ENCODE measurements at regions not wholly inside any gene's neighbourhood (a gene's known extent, or its start where the extent isn't known, plus 50 kb on each side); places are given as distances from the start of the nearest gene placed in this dataset.

DNA sequence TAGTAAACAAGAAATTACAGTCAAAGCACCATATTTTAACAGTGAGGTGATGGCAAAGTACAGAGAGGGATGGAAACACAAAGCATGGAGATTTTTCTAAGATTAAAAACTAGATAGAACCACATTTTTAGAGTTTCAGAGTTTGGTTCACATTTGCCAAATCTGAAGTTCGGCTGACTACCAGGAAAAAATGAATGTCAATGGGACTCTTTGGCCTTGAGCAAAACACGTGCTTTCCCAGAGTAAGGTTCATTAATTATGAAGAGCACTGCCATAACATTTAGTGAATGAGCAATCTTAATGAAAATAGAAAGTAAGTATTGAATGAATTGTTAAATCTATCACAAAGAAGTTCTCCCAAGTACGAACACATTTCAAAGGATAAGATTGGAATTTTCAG, 571.2 kb upstream of the VRK2 start:
- Mint-ChIP-seq H3K27me3 (ENCODE audit: unreplicated experiment) (no peaks in the 10 kb centered on the region), H3K4me1 (ENCODE audit: low read depth, unreplicated experiment) (peaks cover 8% of the 10 kb centered on the region), H3K4me3 (ENCODE audit: low read depth, unreplicated experiment) (no peak overlapping the region), H3K9me3 (ENCODE audit: low read depth, unreplicated experiment) (no peaks in the 10 kb centered on the region), H3K27ac (ENCODE audit: unreplicated experiment) (no peak overlapping the region), H3K36me3 (ENCODE audit: insufficient read depth, unreplicated experiment) (no peaks in the 10 kb centered on the region)
- TF ChIP-seq, protein P1, sequence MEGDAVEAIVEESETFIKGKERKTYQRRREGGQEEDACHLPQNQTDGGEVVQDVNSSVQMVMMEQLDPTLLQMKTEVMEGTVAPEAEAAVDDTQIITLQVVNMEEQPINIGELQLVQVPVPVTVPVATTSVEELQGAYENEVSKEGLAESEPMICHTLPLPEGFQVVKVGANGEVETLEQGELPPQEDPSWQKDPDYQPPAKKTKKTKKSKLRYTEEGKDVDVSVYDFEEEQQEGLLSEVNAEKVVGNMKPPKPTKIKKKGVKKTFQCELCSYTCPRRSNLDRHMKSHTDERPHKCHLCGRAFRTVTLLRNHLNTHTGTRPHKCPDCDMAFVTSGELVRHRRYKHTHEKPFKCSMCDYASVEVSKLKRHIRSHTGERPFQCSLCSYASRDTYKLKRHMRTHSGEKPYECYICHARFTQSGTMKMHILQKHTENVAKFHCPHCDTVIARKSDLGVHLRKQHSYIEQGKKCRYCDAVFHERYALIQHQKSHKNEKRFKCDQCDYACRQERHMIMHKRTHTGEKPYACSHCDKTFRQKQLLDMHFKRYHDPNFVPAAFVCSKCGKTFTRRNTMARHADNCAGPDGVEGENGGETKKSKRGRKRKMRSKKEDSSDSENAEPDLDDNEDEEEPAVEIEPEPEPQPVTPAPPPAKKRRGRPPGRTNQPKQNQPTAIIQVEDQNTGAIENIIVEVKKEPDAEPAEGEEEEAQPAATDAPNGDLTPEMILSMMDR (IDR thresholded peaks at IDR 0.05; ENCODE audit: unreplicated experiment) = no peak
- intact Hi-C loops (cut with micrococcal nuclease; ENCODE audit: unreplicated experiment) = no loop called here
- CTCF ChIA-PET = no interaction called here
- no TSS peak for BruUV-seq (replicated peaks)
- no peak for DNase-seq

GRCh38 chr2:57479981-57480380, 566.6 kb upstream of the VRK2 start:
- H3K9me3 Mint-ChIP-seq (ENCODE audit: low read depth, unreplicated experiment) = no peaks in the 10 kb centered on the region
- H3K27ac Mint-ChIP-seq (ENCODE audit: unreplicated experiment) = peak overlapping the region; percentile 0
- H3K4me3 Mint-ChIP-seq (ENCODE audit: low read depth, unreplicated experiment) = no peak overlapping the region
- intact Hi-C loops (cut with micrococcal nuclease; ENCODE audit: unreplicated experiment) = no loop called here
- TF ChIP-seq, protein P1 (IDR thresholded peaks at IDR 0.05; ENCODE audit: unreplicated experiment) = no peak
- DNase-seq = no peak
- H3K27me3 Mint-ChIP-seq (ENCODE audit: unreplicated experiment) = no peaks in the 10 kb centered on the region
- H3K36me3 Mint-ChIP-seq (ENCODE audit: insufficient read depth, unreplicated experiment) = no peaks in the 10 kb centered on the region
- CTCF ChIA-PET = no interaction called here
- BruUV-seq (replicated peaks) = no TSS peak
- peaks cover 8% of the 10 kb centered on the region for H3K4me1 Mint-ChIP-seq (ENCODE audit: low read depth, unreplicated experiment)

- H3K9me3 Mint-ChIP-seq (ENCODE audit: low read depth, unreplicated experiment) = peaks cover 3% of the 10 kb centered on the region
- no peaks in the 10 kb centered on the region for H3K36me3 Mint-ChIP-seq (ENCODE audit: insufficient read depth, unreplicated experiment)
- H3K4me1 Mint-ChIP-seq (ENCODE audit: low read depth, unreplicated experiment) = no peaks in the 10 kb centered on the region
- H3K27me3 Mint-ChIP-seq (ENCODE audit: unreplicated experiment) = no peaks in the 10 kb centered on the region
- intact Hi-C loops (cut with micrococcal nuclease; ENCODE audit: unreplicated experiment) = no loop called here
- no TSS peak for BruUV-seq (replicated peaks)
- no peak overlapping the region for H3K27ac Mint-ChIP-seq (ENCODE audit: unreplicated experiment)
- H3K4me3 Mint-ChIP-seq (ENCODE audit: low read depth, unreplicated experiment) = no peak overlapping the region
- CTCF ChIA-PET = no interaction called here
- DNase-seq = no peak
- TF ChIP-seq, protein P1 (IDR thresholded peaks at IDR 0.05; ENCODE audit: unreplicated experiment) = no peak
These were observed 558.5 kb upstream of the VRK2 start for GRCh38 chr2:57488061-57488460.

DNA sequence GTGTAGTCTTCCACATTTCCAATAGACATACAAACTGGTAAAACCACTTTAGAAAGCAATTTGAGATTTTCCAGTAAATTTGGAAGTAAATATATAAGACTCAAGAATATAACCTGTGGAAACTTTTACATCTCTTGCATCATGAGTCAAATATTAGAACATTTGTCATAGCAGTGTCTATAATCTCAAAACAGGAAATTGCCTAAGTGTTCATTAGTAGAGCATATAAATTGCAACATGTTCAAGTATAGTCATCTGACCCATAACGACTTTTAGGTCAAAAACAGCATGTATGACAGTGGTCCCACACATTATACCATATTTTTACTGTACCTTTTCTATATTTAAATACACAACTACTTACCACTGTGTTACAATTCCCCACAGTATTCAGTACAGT, 555.9 kb upstream of the VRK2 start:
- intact Hi-C loops (cut with micrococcal nuclease; ENCODE audit: unreplicated experiment) = loop anchor here (10.0 kb wide), 1 partner anchor 286 kb away; no protein-coding TSS in a partner anchor
- H3K27me3 Mint-ChIP-seq (ENCODE audit: unreplicated experiment) = no peaks in the 10 kb centered on the region
- H3K27ac Mint-ChIP-seq (ENCODE audit: unreplicated experiment) = no peak overlapping the region

More for the DNA sequence above, 555.9 kb upstream of the VRK2 start:
- Mint-ChIP-seq H3K4me3 (ENCODE audit: low read depth, unreplicated experiment) (no peak overlapping the region), H3K9me3 (ENCODE audit: low read depth, unreplicated experiment) (peaks cover 5% of the 10 kb centered on the region), H3K36me3 (ENCODE audit: insufficient read depth, unreplicated experiment) (no peaks in the 10 kb centered on the region), H3K4me1 (ENCODE audit: low read depth, unreplicated experiment) (no peaks in the 10 kb centered on the region)
- no peak for DNase-seq
- CTCF ChIA-PET = no interaction called here
- no TSS peak for BruUV-seq (replicated peaks)
- TF ChIP-seq, protein P1 (IDR thresholded peaks at IDR 0.05; ENCODE audit: unreplicated experiment) = no peak

Measured in Calu3 (cell line).